DOHH2 (cell line): ENCODE measurements at regions not wholly inside any gene's neighbourhood (a gene's known extent, or its start where the extent isn't known, plus 50 kb on each side); places are given as distances from the start of the nearest gene placed in this dataset.

Experiments
- H3F3A ChIP-seq: fragments of 200-600 bp; sonication (generic), shearing (Covaris generic); 2 replicates; pipeline ENCODE4 v1.6.0; 2016; ENCODE audit warnings: antibody characterized with exemption, mild to moderate bottlenecking; ENCODE audit not compliant: control insufficient read depth, insufficient read depth
- H3K27ac ChIP-seq: fragments of 200-600 bp; sonication (generic); 2 replicates; pipeline ENCODE4 v1.5.1; 2014; ENCODE audit warnings: low read depth, mild to moderate bottlenecking, low read length, moderate library complexity
- H3K27me3 ChIP-seq: fragments of 200-600 bp; sonication (generic); 2 replicates; pipeline ENCODE4 v1.6.1; 2014; ENCODE audit warnings: mild to moderate bottlenecking, low read length, mixed read lengths; ENCODE audit not compliant: control insufficient read depth
- H3K36me3 ChIP-seq: fragments of 200-600 bp; sonication (generic); 2 replicates; pipeline ENCODE4 v1.6.1; 2014; ENCODE audit warnings: mild to moderate bottlenecking, low read length, moderate library complexity, mixed read lengths; ENCODE audit not compliant: control insufficient read depth
- H3K4me1 ChIP-seq: fragments of 200-600 bp; sonication (generic); 2 replicates; pipeline ENCODE4 v1.6.1; 2014; ENCODE audit warnings: mild to moderate bottlenecking, low read length, mixed read lengths; ENCODE audit not compliant: control insufficient read depth
- H3K4me2 ChIP-seq: fragments of 200-600 bp; sonication (generic); 2 replicates; pipeline ENCODE4 v1.6.0; 2014; ENCODE audit warnings: mild to moderate bottlenecking, low read length, moderate library complexity
- H3K4me3 ChIP-seq: fragments of 200-600 bp; sonication (generic); 2 replicates; pipeline ENCODE4 v1.5.1; 2014; ENCODE audit warnings: mild to moderate bottlenecking, low read length, mixed read lengths
- H3K79me2 ChIP-seq: fragments of 200-600 bp; sonication (generic); 2 replicates; pipeline ENCODE4 v1.6.1; 2014; ENCODE audit warnings: mild to moderate bottlenecking, low read length, mixed read lengths; ENCODE audit not compliant: control insufficient read depth
- H3K9me2 ChIP-seq: fragments of 200-600 bp; sonication (generic); replicated peaks from 2 replicates; pipeline ENCODE4 v1.6.1; 2014; ENCODE audit warnings: mild to moderate bottlenecking, low read length, mixed read lengths; ENCODE audit not compliant: control insufficient read depth
- H3K9me3 ChIP-seq: fragments of 200-600 bp; sonication (generic); 2 replicates; pipeline ENCODE4 v1.6.1; 2014; ENCODE audit warnings: antibody characterized with exemption, low read length, mixed read lengths; ENCODE audit not compliant: control insufficient read depth, insufficient read depth
- H4K20me1 ChIP-seq: fragments of 200-600 bp; sonication (generic); 2 replicates; pipeline ENCODE4 v1.6.0; 2014; ENCODE audit warnings: low read depth, mild to moderate bottlenecking, antibody characterized with exemption, low read length, moderate library complexity; ENCODE audit not compliant: control insufficient read depth, insufficient read depth
- EZH2phosphoT487 ChIP-seq: fragments of 200-600 bp; sonication (generic); IDR thresholded peaks from 2 replicates; pipeline ENCODE4 v1.6.1; 2017; ENCODE audit warnings: borderline replicate concordance, mild to moderate bottlenecking, antibody characterized with exemption, low read length, moderate library complexity, mixed read lengths
- TF ChIP-seq, protein P1 (sequence below): fragments of 200-600 bp; sonication (generic); IDR thresholded peaks from one replicate; pipeline ENCODE4 v1.5.1; 2014; ENCODE audit warnings: antibody characterized with exemption, mild to moderate bottlenecking, low read depth, low read length; ENCODE audit not compliant: poor library complexity, severe bottlenecking

DNA sequence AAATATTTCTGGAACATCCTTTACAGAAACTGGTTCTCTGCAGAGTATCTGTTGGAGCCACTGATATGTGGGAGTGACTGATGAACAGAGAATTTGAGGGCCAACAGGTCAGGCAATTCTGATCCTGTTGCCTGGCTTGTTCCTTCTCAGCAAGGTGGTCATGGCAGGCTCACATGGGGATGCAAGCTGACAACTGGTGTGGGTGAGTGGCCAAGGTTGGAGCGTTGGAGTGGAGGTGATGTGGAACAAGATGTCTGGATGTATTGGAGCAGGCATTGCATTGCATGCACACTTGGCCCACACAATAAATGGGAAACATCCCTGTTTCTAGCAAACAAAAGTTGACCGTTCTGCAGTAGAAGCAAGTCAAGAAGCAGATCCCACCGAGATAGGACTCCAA lies 380.7 kb downstream of the ZNF536 start:
- no peak overlapping the region for H3K4me2 ChIP-seq
- H3K9me2 ChIP-seq: no peaks in the 10 kb centered on the region
- TF ChIP-seq, protein P1, sequence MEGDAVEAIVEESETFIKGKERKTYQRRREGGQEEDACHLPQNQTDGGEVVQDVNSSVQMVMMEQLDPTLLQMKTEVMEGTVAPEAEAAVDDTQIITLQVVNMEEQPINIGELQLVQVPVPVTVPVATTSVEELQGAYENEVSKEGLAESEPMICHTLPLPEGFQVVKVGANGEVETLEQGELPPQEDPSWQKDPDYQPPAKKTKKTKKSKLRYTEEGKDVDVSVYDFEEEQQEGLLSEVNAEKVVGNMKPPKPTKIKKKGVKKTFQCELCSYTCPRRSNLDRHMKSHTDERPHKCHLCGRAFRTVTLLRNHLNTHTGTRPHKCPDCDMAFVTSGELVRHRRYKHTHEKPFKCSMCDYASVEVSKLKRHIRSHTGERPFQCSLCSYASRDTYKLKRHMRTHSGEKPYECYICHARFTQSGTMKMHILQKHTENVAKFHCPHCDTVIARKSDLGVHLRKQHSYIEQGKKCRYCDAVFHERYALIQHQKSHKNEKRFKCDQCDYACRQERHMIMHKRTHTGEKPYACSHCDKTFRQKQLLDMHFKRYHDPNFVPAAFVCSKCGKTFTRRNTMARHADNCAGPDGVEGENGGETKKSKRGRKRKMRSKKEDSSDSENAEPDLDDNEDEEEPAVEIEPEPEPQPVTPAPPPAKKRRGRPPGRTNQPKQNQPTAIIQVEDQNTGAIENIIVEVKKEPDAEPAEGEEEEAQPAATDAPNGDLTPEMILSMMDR: no peak
- no peak for TF ChIP-seq EZH2phosphoT487
- H3K27ac ChIP-seq: no peak overlapping the region
- no peaks in the 10 kb centered on the region for H3K4me1 ChIP-seq
- no peaks in the 10 kb centered on the region for H4K20me1 ChIP-seq
- no peaks in the 10 kb centered on the region for H3F3A ChIP-seq
- no peaks in the 10 kb centered on the region for H3K36me3 ChIP-seq
- H3K27me3 ChIP-seq: no peaks in the 10 kb centered on the region
- H3K79me2 ChIP-seq: no peaks in the 10 kb centered on the region
- peaks cover 4% of the 10 kb centered on the region; the same call in 1 of the 2 replicates for H3K9me3 ChIP-seq
- H3K4me3 ChIP-seq: no peak overlapping the region

DNA sequence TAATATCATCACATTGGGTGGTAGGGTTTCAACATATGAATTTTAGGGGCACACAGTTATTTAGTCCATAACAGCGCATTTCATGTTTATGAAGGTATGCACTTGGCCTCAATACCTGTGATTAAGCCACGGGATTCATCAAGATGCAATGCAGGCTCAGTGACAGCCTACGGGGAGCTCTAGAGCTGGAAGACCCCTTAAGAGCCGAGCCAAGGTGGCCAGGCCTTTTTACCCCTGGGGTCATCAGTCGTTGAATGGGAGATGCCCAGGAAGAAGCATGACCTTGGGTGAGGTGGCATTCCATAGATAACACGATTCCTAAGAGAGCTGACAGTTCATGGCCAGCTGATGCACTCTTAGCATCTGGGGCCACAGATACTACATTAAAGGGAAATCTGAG lies 380.0 kb downstream of the ZNF536 start:
- H3K27ac ChIP-seq: no peak overlapping the region
- H3K4me1 ChIP-seq: no peaks in the 10 kb centered on the region
- H3K4me2 ChIP-seq: no peak overlapping the region
- peaks cover 4% of the 10 kb centered on the region; the same call in 1 of the 2 replicates for H3K9me3 ChIP-seq
- TF ChIP-seq, protein P1: no peak
- no peak for TF ChIP-seq EZH2phosphoT487
- H3F3A ChIP-seq: no peaks in the 10 kb centered on the region
- no peaks in the 10 kb centered on the region for H3K27me3 ChIP-seq
- H4K20me1 ChIP-seq: no peaks in the 10 kb centered on the region
- H3K9me2 ChIP-seq: no peaks in the 10 kb centered on the region
- no peaks in the 10 kb centered on the region for H3K36me3 ChIP-seq
- no peak overlapping the region for H3K4me3 ChIP-seq
- no peaks in the 10 kb centered on the region for H3K79me2 ChIP-seq

DNA sequence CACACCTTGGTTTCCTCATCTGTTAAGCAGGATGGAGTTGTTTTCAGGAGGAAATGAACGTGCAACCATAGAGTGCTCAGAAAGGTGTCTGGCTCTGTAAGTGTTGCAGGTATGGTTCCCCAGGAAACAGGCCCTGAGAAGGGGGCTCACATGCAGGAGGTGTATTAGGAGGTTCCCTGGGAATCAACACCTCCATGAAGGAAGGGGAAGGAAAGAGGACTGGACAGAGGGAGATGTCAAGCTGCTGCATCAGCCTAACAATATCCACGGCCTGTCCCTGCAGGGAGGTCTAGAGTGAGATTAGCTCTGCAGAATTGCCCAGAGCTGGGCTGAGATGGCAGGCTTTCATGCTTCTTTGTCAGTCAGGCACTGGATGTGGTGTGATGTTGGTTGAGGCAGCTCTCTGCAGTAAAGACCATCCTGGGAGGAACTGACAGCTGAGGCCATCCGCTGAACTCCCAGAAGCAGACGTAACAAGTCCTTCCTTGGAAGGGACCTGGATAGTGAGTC lies 373.3 kb downstream of the ZNF536 start:
- no peaks in the 10 kb centered on the region for H3K79me2 ChIP-seq
- TF ChIP-seq, protein P1: no peak
- TF ChIP-seq EZH2phosphoT487: no peak
- no peaks in the 10 kb centered on the region for H3K9me2 ChIP-seq
- no peak overlapping the region for H3K27ac ChIP-seq
- H3F3A ChIP-seq: no peaks in the 10 kb centered on the region
- no peaks in the 10 kb centered on the region for H3K27me3 ChIP-seq
- peaks cover 4% of the 10 kb centered on the region; the same call in 1 of the 2 replicates for H3K9me3 ChIP-seq
- H3K4me3 ChIP-seq: no peak overlapping the region
- H3K4me2 ChIP-seq: no peak overlapping the region
- H3K36me3 ChIP-seq: no peaks in the 10 kb centered on the region
- H3K4me1 ChIP-seq: no peaks in the 10 kb centered on the region
- no peaks in the 10 kb centered on the region for H4K20me1 ChIP-seq
